ENCODE measurements at regions not wholly inside any gene's neighbourhood (a gene's known extent, or its start where the extent isn't known, plus 50 kb on each side); places are given as distances from the start of the nearest gene placed in this dataset.

DNA sequence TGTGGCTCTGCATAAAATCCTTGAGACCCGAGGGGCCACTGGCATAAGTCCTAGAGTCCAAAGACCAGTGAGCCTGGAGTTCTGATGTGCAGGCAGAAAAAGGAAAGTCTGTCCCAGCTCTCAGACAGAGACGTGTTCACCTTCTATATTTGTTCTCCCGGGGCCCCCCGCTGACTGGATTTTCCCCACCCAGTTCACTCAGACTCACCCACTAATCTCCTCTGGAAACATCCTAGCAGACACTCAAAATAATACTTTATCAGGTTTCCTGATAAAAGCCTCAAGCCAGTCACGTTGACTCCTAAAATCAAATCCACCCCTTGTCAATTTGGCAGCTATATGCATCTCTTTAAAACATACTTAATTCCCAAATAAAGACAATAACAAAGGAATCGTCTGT is 1084.2 kb upstream of the NCAM2 start:
- Histone ChIP-seq H3K9ac (ENCODE audit: low read depth, low read length) (no peak overlapping the region), H3K4me1 (ENCODE audit: insufficient read depth, low read length) (no peaks in the 10 kb centered on the region), H4K20me1 (ENCODE audit: insufficient read depth, low read length) (no peaks in the 10 kb centered on the region), H3K36me3 (ENCODE audit: insufficient read depth, low read length) (no peaks in the 10 kb centered on the region), H3K27me3 (ENCODE audit: insufficient read depth, low read length, poor library complexity) (no peaks in the 10 kb centered on the region), H3K4me3 (ENCODE audit: low read depth in 1 of 2, low read length in 2 of 2) (no peak overlapping the region), H2AFZ (ENCODE audit: low read depth, low read length) (no peak overlapping the region), H3K79me2 (ENCODE audit: insufficient read depth, low read length) (no peaks in the 10 kb centered on the region), H3K4me2 (ENCODE audit: insufficient read depth, low read length) (no peak overlapping the region), H3K9me3 (ENCODE audit: insufficient read depth, low read length, severe bottlenecking) (no peaks in the 10 kb centered on the region), H3K27ac (ENCODE audit: low read length) (no peak overlapping the region)
- ATAC-seq (ENCODE audit: insufficient read depth, low read depth), result no peak
- TF ChIP-seq EZH2 (IDR thresholded peaks at IDR 0.05; ENCODE audit: borderline replicate concordance, low read depth, low read length, severe bottlenecking), result no peak
- TF ChIP-seq, protein P1, sequence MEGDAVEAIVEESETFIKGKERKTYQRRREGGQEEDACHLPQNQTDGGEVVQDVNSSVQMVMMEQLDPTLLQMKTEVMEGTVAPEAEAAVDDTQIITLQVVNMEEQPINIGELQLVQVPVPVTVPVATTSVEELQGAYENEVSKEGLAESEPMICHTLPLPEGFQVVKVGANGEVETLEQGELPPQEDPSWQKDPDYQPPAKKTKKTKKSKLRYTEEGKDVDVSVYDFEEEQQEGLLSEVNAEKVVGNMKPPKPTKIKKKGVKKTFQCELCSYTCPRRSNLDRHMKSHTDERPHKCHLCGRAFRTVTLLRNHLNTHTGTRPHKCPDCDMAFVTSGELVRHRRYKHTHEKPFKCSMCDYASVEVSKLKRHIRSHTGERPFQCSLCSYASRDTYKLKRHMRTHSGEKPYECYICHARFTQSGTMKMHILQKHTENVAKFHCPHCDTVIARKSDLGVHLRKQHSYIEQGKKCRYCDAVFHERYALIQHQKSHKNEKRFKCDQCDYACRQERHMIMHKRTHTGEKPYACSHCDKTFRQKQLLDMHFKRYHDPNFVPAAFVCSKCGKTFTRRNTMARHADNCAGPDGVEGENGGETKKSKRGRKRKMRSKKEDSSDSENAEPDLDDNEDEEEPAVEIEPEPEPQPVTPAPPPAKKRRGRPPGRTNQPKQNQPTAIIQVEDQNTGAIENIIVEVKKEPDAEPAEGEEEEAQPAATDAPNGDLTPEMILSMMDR (IDR thresholded peaks at IDR 0.05; ENCODE audit: borderline replicate concordance, extremely low read depth, low read length, poor library complexity, severe bottlenecking), result no peak
- DNase-seq, result no peak

DNA sequence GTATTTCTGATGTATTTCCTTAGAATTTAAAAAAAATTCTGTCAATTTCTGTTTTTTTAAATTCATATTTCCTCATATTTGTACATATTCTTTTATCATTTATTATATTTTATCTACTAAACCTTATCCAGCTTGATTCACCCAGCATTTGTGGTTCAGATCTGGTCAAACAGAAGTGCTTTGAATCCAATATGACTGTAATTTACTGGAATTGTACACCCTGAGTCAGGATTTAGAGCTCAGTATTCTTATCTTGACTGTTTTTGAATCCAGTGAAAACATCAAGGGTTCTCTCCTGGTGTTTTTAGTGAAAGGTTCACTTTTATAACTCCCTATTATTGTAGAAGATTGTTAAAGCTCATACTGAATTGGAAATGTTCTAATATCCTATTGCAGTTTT is 1077.0 kb upstream of the NCAM2 start:
- ATAC-seq (ENCODE audit: insufficient read depth, low read depth), result no peak
- no peak overlapping the region for H3K27ac ChIP-seq (ENCODE audit: low read length)
- no peak overlapping the region for H3K9ac ChIP-seq (ENCODE audit: low read depth, low read length)
- no peaks in the 10 kb centered on the region for H3K79me2 ChIP-seq (ENCODE audit: insufficient read depth, low read length)
- H3K27me3 ChIP-seq (ENCODE audit: insufficient read depth, low read length, poor library complexity), result no peaks in the 10 kb centered on the region
- no peak overlapping the region for H3K4me2 ChIP-seq (ENCODE audit: insufficient read depth, low read length)
- no peaks in the 10 kb centered on the region for H4K20me1 ChIP-seq (ENCODE audit: insufficient read depth, low read length)
- H3K9me3 ChIP-seq (ENCODE audit: insufficient read depth, low read length, severe bottlenecking), result no peaks in the 10 kb centered on the region
- H3K4me3 ChIP-seq (ENCODE audit: low read depth in 1 of 2, low read length in 2 of 2), result no peak overlapping the region
- H3K36me3 ChIP-seq (ENCODE audit: insufficient read depth, low read length), result no peaks in the 10 kb centered on the region
- no peak overlapping the region for H2AFZ ChIP-seq (ENCODE audit: low read depth, low read length)
- no peaks in the 10 kb centered on the region for H3K4me1 ChIP-seq (ENCODE audit: insufficient read depth, low read length)
- TF ChIP-seq, protein P1 (IDR thresholded peaks at IDR 0.05; ENCODE audit: borderline replicate concordance, extremely low read depth, low read length, poor library complexity, severe bottlenecking), result no peak
- TF ChIP-seq EZH2 (IDR thresholded peaks at IDR 0.05; ENCODE audit: borderline replicate concordance, low read depth, low read length, severe bottlenecking), result no peak
- DNase-seq, result no peak

DNA sequence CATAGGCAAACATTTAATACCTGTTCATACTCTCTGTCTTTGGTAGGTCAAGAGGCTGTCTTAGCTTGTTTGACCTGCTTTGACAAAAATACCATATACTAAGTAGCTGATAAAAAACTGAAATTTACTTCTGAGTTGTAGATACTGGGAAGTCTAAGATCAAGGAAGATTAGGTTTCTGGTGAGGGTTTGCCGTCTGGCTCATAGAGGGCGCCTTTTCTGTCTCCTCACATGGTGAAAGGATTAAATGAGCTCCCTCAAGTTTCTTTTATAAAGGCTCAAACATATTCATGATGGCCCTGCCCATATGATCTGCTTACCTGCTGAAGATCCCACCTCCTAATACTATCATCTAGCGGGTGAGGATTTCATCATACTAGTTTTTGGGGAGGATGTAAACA is 1076.1 kb upstream of the NCAM2 start:
- Histone ChIP-seq H3K9me3 (ENCODE audit: insufficient read depth, low read length, severe bottlenecking) (no peaks in the 10 kb centered on the region), H2AFZ (ENCODE audit: low read depth, low read length) (no peak overlapping the region), H4K20me1 (ENCODE audit: insufficient read depth, low read length) (no peaks in the 10 kb centered on the region), H3K9ac (ENCODE audit: low read depth, low read length) (no peak overlapping the region), H3K4me1 (ENCODE audit: insufficient read depth, low read length) (no peaks in the 10 kb centered on the region), H3K79me2 (ENCODE audit: insufficient read depth, low read length) (no peaks in the 10 kb centered on the region), H3K36me3 (ENCODE audit: insufficient read depth, low read length) (no peaks in the 10 kb centered on the region), H3K4me2 (ENCODE audit: insufficient read depth, low read length) (no peak overlapping the region), H3K27me3 (ENCODE audit: insufficient read depth, low read length, poor library complexity) (no peaks in the 10 kb centered on the region), H3K4me3 (ENCODE audit: low read depth in 1 of 2, low read length in 2 of 2) (no peak overlapping the region), H3K27ac (ENCODE audit: low read length) (no peak overlapping the region)
- TF ChIP-seq, protein P1 (IDR thresholded peaks at IDR 0.05; ENCODE audit: borderline replicate concordance, extremely low read depth, low read length, poor library complexity, severe bottlenecking), result no peak
- TF ChIP-seq EZH2 (IDR thresholded peaks at IDR 0.05; ENCODE audit: borderline replicate concordance, low read depth, low read length, severe bottlenecking), result no peak
- ATAC-seq (ENCODE audit: insufficient read depth, low read depth) (no peak), DNase-seq (no peak)

DNA sequence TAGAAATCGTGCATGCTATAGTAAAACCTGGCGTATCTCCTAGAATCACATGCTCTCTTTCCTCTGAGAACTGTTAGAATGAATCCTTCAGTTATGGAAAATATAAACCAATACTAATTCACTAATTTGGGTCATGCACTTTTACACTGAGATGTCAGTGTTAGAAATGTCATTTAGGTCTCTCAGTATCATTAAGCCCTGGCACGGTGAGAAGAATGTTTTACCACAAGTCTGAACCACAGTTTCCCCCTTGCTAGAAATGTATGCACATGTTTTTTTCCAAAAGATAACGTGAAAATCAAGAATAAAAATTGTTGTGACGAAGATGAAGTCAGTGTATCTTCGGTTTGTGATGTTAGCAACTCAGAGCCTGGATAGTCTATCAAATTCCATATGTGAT is 1062.7 kb upstream of the NCAM2 start:
- Histone ChIP-seq H3K79me2 (ENCODE audit: insufficient read depth, low read length) (no peaks in the 10 kb centered on the region), H3K4me3 (ENCODE audit: low read depth in 1 of 2, low read length in 2 of 2) (no peak overlapping the region), H3K9me3 (ENCODE audit: insufficient read depth, low read length, severe bottlenecking) (no peaks in the 10 kb centered on the region), H3K4me1 (ENCODE audit: insufficient read depth, low read length) (no peaks in the 10 kb centered on the region), H3K27me3 (ENCODE audit: insufficient read depth, low read length, poor library complexity) (no peaks in the 10 kb centered on the region), H3K4me2 (ENCODE audit: insufficient read depth, low read length) (no peak overlapping the region), H3K36me3 (ENCODE audit: insufficient read depth, low read length) (no peaks in the 10 kb centered on the region), H4K20me1 (ENCODE audit: insufficient read depth, low read length) (no peaks in the 10 kb centered on the region), H2AFZ (ENCODE audit: low read depth, low read length) (no peak overlapping the region), H3K9ac (ENCODE audit: low read depth, low read length) (no peak overlapping the region), H3K27ac (ENCODE audit: low read length) (no peak overlapping the region)
- ATAC-seq (ENCODE audit: insufficient read depth, low read depth) (no peak), DNase-seq (no peak)
- TF ChIP-seq, protein P1 (IDR thresholded peaks at IDR 0.05; ENCODE audit: borderline replicate concordance, extremely low read depth, low read length, poor library complexity, severe bottlenecking), result no peak
- no peak for TF ChIP-seq EZH2 (IDR thresholded peaks at IDR 0.05; ENCODE audit: borderline replicate concordance, low read depth, low read length, severe bottlenecking)

Data from DND-41 (cell line).